Kidney capillary endothelial cell (primary cell): ENCODE measurements at regions not wholly inside any gene's neighbourhood (a gene's known extent, or its start where the extent isn't known, plus 50 kb on each side); places are given as distances from the start of the nearest gene placed in this dataset.
"Not testable (repeated sequence)": the region's sequence is repeated elsewhere in the genome, so short reads cannot be mapped to it uniquely, and the experiment has no call there.

Experiments used
- DNase-seq: peaks from one replicate; pipeline ENCODE4 v3.0.0-alpha.2; 2018; ENCODE audit warnings: low spot score

DNA sequence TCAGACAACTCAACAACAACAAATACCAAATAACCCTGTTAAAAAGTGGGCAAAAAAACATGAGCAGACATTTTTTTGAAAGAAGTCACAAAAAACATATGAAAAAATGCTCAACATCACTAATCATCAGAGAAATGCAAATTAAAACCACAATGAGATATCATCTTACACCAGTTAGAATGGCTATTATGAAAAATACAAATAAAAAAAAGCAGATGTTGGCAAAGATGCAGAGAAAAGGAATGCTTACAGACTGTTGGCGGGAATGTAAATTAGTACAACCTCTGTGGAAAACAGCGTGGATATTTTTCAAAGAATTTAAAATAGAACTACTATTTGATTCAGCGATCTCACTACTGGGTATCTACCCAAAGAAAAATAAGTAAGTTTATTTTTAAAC lies 114.0 kb downstream of the SLC38A4 start:
- DNase-seq, result no peak

DNA sequence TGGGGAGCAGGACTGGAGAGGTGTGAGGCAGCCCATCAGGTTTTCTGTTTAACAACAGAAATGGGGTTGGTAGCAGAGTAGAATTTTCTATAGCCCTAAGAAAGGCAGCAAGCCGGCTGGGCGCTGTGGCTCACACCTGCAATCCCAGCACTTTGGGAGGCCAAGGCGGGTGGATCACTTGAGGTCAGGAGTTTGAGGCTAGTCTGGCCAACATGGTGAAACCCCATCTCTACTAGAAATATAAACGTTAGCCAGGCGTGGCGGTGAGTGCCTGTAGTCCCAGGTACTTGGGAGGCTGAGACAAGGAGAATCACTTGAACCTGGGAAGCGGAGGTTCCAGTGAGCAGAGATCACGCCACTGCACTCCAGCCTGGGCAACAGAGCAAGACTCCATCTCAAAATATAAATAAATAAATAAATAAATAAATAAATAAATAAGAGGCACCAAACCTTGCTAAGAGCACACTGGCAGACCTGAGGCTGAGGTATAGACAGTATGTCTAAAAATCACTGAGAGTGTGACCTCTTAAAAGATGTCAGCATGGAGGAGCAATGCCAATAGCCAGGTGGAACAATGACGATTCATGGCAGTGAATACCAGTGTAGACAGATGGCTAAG lies 115.6 kb downstream of the SLC38A4 start:
- DNase-seq, result no peak

DNA sequence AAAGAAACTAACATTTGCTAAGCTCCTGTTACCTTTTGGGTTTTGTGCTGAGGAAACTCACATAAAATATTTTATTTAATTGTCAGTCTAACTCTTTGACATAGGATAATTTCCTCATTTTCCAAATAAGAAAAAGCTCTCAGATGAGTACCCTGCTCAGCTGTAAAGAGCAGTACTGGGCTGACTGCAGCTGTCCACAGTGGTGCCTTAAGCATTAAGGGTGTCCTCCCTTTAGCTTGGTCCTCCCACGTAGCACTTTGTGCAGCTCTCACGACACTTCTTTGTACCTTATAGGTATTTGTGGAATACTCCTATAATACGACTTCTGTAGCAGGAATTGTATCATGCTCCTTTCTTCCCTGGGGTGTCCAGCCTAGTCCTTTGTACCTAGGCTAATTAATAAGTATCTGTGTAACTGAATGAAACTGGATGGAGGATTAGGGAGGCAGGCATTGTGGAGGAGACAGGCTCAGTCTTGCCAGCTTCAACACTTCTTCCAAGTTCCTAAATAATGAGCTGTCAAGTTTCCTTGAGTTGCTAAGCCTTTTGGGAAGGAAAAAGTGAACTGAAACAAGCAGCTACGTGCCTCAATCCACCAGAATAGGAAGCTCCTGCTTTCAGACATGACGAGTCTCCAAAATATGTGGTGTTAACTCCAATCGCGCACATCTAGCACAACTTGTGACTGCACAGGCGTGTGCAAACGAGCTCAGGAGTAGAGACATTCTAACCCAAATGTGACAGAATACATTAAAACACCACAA lies 123.0 kb downstream of the SLC38A4 start:
- no peak for DNase-seq

DNA sequence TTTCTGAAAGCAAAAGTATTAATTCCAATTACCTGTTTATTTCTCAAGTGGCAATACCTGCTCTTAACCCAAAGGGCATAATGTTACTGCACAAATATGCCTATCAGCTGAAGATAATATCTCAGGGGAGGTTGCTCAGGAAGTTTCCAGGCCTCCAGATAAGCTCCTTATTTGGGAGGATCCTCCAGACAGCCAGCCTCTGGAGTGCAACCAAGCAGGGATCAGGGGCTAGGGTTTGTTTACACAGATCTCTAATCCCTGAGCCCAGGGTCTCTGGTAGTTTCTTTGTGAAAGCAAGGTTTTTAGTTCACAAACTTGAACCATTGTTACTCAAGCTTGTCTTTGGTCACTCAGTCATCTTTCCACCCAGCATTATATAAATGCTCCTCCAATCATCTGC lies 124.4 kb downstream of the SLC38A4 start:
- no peak for DNase-seq

DNA sequence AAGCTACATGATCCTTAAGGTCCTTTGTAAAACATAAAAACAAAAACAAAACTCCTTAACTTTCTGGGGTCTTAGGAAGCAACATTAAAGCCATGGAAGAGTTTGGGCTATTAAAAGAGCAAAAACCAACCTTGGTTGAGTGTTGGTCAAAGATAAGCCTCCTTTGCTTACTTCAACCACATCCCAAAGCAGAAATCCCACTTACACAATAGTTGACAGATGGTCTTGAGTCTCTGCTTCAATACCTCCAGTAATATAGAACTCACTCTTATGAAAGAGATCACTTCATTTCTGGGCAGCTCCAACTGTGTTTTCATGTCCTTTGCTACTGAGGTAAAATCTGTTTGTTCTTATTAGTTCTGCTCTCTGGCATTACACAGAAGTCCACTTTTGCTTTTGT lies 125.8 kb downstream of the SLC38A4 start:
- no peak for DNase-seq

DNA sequence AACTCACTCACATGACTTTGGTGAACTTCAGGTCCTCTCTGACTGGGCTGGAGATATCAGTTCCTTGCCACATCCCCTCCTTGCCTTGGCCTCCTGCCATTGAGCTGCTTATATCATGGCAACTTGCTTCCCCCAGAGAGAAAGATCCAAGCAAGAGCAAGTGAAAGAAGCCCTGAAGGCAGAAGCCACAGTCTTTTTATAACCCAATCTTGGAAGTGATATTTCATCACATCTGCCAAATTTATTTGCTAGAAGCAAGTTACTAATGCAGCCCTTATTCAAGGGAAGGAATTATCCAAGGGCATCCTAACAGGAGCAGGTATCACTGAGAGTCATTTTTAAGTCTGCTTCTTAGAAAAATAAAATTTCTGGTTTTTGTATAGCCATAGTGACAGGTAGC lies 127.8 kb downstream of the SLC38A4 start:
- no peak for DNase-seq

DNA sequence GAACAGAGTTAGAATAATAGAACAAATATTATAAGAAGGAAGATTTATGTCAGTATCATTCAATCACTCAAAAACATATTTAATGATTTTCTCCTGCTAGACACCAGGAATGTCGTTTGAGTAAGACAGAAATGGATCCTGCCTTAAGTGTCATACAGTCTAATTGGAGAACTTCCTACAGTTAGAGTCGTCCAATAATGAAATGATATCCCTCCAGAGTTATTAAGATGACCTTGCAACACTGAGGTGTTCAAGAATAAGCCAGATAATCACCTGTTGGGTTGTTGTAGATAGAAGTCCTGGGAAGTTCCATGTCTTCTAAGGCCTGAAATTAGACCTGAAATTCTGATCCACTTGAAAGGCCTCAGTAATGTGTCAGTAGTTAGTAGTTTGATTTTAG lies 132.3 kb downstream of the SLC38A4 start:
- DNase-seq, result no peak

DNA sequence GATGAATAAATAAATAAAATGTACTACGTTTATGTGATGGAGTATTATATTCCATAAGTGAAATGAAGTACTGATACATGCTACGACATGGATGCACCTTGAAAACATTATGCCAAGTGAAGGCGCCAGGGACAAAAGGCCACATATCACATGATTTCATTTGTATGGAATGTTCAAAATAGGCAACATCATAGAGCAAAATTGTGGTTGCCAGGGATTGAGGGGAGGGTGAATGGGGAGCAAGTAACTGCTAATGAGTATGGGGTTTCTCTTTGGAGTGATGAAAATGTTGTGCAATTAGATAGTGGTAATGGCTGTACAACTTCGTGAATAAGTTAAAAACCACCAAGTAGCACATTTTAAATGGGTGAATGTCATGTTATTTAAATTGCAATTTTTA lies 132.8 kb downstream of the SLC38A4 start:
- no peak for DNase-seq

DNA sequence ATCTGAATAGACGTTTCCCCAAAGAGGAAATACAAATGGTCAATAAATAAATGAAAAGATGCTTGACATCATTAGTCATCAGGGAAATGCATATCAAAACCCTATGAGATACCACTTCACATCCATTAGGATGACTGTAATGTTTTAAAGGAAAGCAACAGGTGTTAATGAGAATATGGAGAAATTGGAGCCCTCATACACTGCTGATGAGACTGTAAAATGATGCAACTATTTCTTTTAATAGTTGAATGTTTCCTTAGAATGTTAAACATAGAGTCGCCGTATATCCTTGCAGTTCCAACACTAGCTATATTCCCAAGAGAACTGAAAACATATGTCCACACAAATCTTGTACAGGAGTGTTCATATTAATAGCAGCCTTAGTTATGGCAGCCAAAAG lies 133.2 kb downstream of the SLC38A4 start:
- DNase-seq, result no peak

DNA sequence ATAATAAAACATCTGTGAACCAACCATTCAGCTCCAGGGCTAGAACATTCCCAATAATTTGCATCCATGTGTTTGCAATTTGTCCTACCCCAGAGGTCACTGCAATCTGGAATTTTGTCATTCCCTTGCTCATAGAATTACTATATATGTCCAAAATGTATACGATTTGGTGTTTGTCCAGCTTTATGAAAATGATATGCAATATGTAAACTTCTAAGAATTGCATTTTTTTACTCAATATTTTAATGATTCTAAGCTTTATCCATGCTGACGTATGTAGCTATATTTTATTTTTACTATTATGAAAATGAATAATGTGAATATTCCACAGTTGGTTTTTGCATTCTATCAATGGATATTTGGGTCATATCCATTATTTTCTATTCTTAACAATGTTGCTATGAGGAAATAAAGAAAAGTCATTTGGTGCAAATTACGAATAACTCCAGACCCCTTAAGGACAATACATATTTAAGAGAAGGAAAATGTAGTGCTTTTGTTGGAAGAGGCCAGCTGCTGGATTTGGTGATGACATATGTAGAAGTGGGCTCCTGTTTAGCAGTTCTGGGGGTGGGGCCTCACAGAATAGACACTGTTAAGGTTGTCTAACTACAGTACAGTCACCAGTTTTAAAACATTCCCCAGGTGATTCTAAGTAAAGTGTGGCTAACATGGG lies 139.4 kb downstream of the SLC38A4 start:
- DNase-seq, result no peak

DNA sequence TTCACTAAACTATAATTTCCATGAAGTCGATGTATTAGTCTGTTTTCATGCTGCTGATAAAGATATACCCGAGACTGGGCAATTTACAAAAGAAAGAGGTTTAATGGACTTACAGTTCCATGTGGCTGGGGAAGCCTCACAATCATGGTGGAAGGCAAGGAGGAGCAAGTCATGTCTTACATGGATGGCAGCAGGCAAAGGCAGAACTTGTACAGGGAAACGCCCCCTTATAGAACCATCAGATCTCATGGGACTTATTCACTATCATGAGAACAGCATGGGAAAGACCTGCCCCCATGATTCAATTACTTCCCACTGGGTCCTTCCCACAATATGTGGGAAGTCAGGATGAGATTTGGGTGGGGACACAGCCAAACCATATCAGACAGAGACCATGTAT lies 141.6 kb downstream of the SLC38A4 start:
- DNase-seq, result not testable (repeated sequence)

DNA sequence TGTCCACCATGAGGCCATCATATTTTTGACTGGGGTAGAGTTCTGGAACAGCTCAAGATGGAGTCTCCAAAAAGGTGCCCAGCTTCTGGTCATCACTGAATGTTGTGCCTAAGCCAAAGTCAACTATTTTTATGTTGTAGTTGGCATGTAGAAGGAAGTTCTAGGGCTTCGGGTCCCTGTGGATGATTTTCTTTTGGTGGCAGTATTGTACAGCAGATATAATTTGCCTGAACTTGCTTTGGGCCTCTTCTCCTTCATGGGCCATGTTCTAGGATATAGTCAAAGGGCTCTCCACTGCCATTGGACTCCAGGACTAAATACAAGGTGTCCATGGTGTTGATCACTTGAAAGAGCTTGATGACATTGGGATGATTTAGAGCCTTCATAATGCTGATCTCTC lies 143.6 kb downstream of the SLC38A4 start:
- no peak for DNase-seq

DNA sequence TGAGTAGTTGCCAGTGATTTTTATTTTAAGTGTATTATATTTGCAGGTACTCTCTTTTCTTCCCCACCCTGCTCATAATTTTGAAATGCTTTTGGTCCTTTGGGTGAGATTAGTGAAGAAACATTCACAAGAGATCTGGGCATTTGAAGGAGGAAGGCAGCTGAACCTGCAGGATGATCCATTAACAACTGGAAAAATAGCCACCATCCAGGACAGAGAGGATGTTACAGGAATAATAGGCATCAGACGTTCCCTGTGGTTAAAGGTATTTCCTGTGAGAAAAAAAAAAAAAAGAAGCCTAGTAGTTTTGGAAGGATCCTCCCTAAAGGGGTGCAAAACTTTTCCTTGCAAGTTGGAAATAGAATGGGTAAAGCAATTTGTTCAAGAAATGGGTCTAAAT lies 145.3 kb downstream of the SLC38A4 start:
- DNase-seq, result no peak

DNA sequence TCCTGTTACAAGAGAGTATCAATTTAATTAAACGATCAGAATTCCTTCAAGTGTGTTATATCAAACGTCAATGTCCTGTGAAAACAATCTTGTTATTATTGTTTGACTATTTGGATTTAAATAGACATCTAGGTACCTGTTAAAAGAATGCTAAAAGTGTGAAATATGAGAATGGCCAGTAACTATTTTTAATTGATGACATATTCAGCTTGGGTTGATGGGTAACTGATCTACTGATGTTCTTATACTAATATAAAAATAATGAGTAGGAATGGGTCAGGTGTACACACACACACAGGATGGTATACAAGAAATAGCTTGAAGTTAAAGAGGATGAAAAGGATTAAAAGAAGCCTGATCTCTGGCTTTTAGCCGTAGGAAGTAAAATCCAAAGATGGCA lies 146.0 kb downstream of the SLC38A4 start:
- DNase-seq, result no peak

DNA sequence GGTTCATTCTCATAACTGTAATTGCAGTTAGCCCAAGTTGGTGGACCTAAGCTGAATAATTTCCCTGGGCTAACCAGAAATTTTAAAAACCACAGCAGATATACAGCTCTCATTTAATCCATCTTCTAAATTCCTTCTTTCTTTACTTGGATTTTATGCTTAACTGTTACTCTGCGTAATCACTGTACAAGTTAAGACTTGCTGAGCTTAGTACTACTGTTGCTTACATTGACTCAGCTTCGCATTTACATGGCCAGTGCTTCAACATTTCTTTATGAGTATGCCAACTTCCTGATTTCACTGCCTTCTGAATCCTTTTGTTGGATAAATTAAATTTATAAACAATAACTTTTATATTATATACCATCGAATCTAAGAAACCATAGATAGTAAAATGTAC lies 147.4 kb downstream of the SLC38A4 start:
- no peak for DNase-seq

DNA sequence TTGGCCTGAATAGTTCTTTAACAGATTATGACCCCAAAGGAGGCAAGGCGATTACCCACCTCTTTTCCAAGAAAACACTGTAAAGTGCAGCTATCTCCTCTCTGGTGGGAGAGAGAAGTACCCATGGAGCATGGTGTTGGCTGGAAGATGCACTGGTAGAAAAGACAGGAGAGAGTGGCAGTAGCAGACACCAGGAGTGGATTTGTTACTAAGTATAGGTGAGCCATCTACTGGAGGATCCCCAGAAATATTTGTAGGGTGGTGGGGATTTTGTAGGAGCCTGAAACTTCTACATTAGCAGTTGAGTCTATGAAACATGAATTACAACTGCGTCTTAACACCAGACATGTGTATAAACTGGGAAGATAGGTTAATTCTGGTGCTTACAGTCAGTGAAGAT lies 148.0 kb downstream of the SLC38A4 start:
- no peak for DNase-seq

DNA sequence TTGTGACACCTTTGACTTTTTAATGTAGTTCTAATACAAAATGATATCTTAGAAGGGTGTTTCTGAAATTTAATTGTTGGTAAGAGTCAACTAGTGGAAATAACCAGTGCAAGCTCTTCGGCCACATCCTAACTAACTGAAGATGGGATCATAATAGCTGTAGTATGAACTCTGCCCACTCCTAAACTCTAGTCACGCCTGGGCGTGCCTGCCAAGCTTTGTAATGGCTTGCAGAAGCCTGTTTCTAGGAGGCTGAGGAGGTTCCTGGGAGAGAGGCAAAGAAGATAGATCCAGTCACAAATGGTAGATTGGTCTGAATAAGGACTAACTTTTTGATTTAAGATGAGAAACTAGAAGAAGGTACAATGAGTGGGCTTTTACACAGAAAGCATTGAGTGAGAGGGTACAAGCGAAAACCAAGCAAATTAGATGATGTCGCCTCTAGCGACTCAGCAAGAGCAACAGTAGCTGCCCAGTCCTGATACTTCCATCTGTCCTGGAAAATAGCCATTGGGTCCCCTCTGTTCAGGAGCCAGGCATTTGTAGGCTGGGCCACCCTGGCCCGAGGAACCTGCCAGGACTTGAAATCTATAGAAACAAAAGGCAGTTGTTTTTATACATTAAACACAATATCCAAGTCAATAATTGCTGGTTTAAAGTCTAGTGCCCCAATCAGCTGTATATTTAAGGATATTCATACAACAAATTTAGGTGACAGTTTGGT lies 148.8 kb downstream of the SLC38A4 start:
- DNase-seq, result no peak

DNA sequence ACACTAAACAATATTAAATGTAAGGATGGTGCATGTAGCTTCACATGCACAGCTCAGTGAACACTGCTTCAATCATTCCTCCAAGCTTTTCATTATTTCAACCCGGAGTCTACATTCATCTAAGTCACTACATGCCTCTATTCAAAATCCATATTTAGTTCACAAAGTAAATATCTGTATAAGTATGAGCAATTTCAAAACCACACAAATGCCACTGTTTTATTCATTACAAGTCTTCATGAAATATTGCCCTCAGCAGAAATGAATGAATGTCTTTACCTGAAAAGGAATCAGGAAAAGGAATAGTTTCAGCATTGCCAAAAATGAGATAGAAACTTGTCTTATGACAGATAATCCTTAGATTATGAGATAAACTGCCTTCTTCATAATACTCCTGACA lies 149.4 kb downstream of the SLC38A4 start:
- DNase-seq, result no peak

DNA sequence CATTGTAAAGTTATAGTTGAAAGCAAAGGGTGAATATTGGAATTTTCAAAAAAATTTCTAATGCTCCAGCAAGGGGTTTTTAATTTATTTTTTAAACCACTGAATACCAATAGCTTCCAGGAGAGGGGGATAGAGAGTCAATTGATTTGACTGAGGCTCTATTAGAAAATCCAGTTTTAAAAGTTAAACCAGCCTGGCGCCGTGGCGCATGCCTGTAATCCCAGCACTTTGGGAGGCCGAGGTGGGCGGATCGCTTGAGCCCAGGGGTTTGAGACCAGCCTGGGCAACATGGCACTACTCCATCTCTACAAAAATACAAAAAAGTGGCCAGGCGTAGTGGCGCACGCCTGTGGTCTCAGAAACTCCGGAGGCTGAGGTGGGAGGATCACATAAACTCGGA lies 150.1 kb downstream of the SLC38A4 start:
- DNase-seq, result peak; percentile 30

DNA sequence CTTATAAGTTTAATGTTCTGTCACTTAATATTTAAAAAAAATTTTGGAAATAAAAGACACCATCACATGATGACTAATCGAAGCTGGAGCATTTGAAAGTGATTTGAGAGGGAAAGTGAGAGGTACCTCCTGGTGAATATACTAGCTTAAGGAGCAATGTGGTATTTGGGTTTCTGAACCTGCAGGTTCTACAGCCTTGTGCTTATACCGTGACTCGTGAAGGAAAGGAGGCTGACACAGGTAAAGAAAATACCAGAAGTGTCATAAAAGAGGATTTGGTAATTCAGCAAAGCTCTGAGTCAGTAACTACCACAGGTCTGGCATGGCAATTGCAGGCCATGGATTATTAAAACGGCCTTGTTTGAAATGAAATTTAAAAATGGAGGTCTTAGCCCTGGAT lies 151.0 kb downstream of the SLC38A4 start:
- no peak for DNase-seq

DNA sequence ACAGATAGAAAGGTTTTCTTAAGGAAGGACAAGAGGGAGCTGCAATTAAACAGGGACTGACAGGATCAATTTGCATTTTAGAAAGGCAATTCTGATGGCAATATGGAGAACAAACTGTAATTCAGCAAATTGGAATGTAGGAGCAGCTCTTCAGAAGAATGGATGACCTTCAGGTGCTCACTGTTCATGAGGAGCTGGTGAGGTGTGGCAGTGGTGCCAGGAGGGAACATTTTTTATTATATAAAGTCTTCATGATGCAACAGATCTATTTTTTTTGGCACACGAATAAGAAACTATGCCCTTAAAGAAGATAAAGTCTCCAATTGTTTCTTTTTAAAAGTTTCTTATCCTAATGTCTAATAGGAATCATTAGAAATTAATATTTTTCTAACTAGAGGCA lies 151.7 kb downstream of the SLC38A4 start:
- no peak for DNase-seq

DNA sequence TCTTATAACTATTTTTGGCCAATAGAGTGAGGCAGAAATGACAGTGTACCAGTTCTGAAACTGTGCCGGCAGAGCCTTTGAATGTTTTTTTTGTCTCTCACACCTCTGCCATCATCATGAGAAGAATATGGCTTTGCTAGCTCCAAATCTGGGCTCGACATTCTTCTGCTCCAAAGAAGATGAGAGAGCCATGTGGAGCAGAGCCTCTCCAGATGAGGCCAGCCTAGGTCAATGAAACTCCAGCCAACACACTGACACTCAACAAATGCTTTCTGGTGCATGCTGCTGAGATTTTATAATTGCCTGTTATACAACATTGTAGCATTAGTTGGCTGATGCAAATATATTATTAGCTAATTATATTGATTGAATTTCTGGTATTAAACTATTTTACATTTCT lies 154.7 kb downstream of the SLC38A4 start:
- no peak for DNase-seq

DNA sequence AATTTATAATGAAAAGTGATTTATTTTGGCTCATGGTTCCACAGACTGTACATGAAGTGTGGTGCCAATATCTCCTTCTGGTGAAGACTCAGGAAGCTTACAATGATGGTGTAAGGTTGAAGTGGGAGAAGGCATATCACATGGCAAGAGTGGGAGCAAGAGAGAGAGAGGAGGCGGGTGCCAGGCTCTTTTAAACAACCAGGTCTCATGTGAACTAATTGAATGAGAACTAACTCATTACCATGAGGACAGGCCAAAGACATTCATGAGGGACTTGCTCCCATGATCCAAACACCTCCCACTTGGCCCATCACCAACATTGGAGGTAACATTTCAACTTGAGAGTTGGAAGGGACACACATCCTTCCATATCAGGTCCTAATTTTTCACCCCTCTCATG lies 155.2 kb downstream of the SLC38A4 start:
- DNase-seq, result no peak
